ENCODE measurements at regions not wholly inside any gene's neighbourhood (a gene's known extent, or its start where the extent isn't known, plus 50 kb on each side); places are given as distances from the start of the nearest gene placed in this dataset.

DNA sequence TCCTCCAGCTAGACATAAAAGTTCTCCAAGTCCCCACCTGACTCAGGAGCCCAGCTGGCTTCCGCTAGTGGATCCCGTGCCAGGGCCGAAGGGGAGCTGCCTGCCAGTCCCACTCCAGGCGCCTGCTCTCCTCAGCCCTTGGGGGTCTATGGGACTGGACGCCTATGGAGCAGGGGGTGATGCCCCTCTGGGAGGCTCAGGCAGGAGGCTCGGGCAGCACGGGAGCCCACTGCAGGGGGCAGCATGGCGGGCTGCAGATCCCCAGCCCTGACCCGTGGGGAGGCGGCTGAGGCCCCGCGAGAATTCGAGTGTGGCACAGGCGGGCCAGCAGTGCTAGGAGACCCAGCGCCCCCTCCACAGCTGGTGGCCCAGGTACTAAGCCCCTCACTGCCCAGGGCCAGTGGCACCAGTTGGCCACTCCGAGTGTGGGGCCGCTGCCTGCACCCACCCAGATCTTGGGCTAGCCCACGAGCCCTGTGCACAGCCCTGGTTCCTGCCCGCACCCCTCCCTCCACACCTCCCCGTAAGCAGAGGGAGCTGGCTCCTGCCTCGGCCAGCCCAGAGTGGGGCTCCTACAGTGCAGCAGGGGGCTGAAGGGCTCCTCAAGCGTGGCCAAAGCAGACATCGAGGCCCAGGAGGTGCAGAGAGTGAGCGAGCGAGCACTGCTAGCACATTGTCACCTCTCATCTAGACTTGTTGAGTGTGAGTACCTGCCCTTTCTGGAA is 221.3 kb upstream of the NSMCE3 start:
- Histone ChIP-seq H3K36me3 (ENCODE audit: insufficient read depth, low read length) (no peaks in the 10 kb centered on the region), H3K27me3 (ENCODE audit: insufficient read depth, low read length) (no peaks in the 10 kb centered on the region), H3F3A (ENCODE audit: insufficient read depth, low read length) (no peaks in the 10 kb centered on the region), H3K4me3 (ENCODE audit: low read depth, low read length, poor library complexity, severe bottlenecking) (no peak overlapping the region), H3K4me1 (ENCODE audit: insufficient read depth, low read length, severe bottlenecking) (no peaks in the 10 kb centered on the region), H3K4me2 (ENCODE audit: low read length) (no peak overlapping the region), H4K20me1 (ENCODE audit: insufficient read depth, low read length) (no peaks in the 10 kb centered on the region), H2AFZ (ENCODE audit: low read length) (no peak overlapping the region), H3K9me3 (ENCODE audit: low read length) (no peaks in the 10 kb centered on the region), H3K27ac (ENCODE audit: low read depth, low read length, poor library complexity, severe bottlenecking) (no peak overlapping the region), H3K9me2 (ENCODE audit: low read depth, low read length) (no peaks in the 10 kb centered on the region), H3K9ac (ENCODE audit: low read length) (no peak overlapping the region), H3K79me2 (ENCODE audit: insufficient read depth, low read length) (no peaks in the 10 kb centered on the region)
- no peak for TF ChIP-seq EZH2 (IDR thresholded peaks at IDR 0.05; ENCODE audit: borderline replicate concordance, low read length)
- TF ChIP-seq, protein P1, sequence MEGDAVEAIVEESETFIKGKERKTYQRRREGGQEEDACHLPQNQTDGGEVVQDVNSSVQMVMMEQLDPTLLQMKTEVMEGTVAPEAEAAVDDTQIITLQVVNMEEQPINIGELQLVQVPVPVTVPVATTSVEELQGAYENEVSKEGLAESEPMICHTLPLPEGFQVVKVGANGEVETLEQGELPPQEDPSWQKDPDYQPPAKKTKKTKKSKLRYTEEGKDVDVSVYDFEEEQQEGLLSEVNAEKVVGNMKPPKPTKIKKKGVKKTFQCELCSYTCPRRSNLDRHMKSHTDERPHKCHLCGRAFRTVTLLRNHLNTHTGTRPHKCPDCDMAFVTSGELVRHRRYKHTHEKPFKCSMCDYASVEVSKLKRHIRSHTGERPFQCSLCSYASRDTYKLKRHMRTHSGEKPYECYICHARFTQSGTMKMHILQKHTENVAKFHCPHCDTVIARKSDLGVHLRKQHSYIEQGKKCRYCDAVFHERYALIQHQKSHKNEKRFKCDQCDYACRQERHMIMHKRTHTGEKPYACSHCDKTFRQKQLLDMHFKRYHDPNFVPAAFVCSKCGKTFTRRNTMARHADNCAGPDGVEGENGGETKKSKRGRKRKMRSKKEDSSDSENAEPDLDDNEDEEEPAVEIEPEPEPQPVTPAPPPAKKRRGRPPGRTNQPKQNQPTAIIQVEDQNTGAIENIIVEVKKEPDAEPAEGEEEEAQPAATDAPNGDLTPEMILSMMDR (IDR thresholded peaks at IDR 0.05; ENCODE audit: low read length), result no peak

DNA sequence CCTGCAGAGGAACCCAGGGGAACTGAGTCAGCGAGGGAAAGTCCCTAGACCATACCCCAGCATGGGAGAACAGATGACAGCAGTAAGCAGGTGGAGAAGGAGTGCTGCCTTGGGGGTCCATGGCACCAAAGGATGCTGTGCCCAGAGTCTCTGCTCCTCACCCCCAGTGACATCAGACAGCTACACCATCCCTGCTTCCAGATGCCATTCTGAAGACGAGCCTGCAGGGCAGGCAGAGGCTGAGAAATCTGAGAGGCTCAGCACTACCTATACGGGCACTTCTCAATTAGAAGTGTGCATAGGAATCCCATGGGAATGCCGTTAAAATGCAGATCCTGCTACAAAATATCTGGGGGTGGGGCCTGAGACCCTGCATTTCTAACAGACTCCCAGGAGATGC is 211.3 kb upstream of the NSMCE3 start:
- no peak overlapping the region for H3K9ac ChIP-seq (ENCODE audit: low read length)
- H3K9me2 ChIP-seq (ENCODE audit: low read depth, low read length), result no peaks in the 10 kb centered on the region
- H2AFZ ChIP-seq (ENCODE audit: low read length), result no peak overlapping the region
- no peak overlapping the region for H3K27ac ChIP-seq (ENCODE audit: low read depth, low read length, poor library complexity, severe bottlenecking)
- no peak overlapping the region for H3K4me3 ChIP-seq (ENCODE audit: low read depth, low read length, poor library complexity, severe bottlenecking)
- H3K4me1 ChIP-seq (ENCODE audit: insufficient read depth, low read length, severe bottlenecking), result no peaks in the 10 kb centered on the region
- H4K20me1 ChIP-seq (ENCODE audit: insufficient read depth, low read length), result no peaks in the 10 kb centered on the region
- H3K79me2 ChIP-seq (ENCODE audit: insufficient read depth, low read length), result no peaks in the 10 kb centered on the region
- no peaks in the 10 kb centered on the region for H3K9me3 ChIP-seq (ENCODE audit: low read length)
- no peaks in the 10 kb centered on the region for H3K27me3 ChIP-seq (ENCODE audit: insufficient read depth, low read length)
- H3F3A ChIP-seq (ENCODE audit: insufficient read depth, low read length), result no peaks in the 10 kb centered on the region
- no peaks in the 10 kb centered on the region for H3K36me3 ChIP-seq (ENCODE audit: insufficient read depth, low read length)
- no peak for TF ChIP-seq EZH2 (IDR thresholded peaks at IDR 0.05; ENCODE audit: borderline replicate concordance, low read length)
- TF ChIP-seq, protein P1 (IDR thresholded peaks at IDR 0.05; ENCODE audit: low read length), result no peak
- H3K4me2 ChIP-seq (ENCODE audit: low read length), result no peak overlapping the region

DNA sequence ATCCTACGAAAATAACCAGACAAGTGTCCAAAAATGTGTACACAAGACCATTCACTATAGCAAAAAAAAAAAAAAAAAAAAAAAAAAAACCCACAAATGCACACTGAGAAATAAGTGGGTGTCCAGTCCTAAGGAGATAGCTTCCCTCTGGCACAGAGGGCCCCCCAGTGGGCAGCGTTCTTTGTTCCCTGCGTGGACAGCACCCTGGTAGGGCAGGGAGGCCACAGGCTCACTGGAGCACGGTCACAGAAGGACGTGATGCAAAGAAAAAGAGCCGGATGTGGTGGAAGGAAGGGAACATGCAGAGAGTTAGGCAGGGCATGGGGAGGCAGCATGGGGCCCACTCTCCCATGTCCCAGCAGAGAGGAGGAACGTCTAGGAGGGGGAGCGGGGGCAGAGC is 210.7 kb upstream of the NSMCE3 start:
- no peak for TF ChIP-seq EZH2 (IDR thresholded peaks at IDR 0.05; ENCODE audit: borderline replicate concordance, low read length)
- TF ChIP-seq, protein P1 (IDR thresholded peaks at IDR 0.05; ENCODE audit: low read length), result no peak
- Histone ChIP-seq H3F3A (ENCODE audit: insufficient read depth, low read length) (no peaks in the 10 kb centered on the region), H3K27me3 (ENCODE audit: insufficient read depth, low read length) (no peaks in the 10 kb centered on the region)

More for the DNA sequence above, 210.7 kb upstream of the NSMCE3 start:
- H3K4me3 ChIP-seq (ENCODE audit: low read depth, low read length, poor library complexity, severe bottlenecking), result no peak overlapping the region
- no peaks in the 10 kb centered on the region for H3K79me2 ChIP-seq (ENCODE audit: insufficient read depth, low read length)
- no peak overlapping the region for H3K27ac ChIP-seq (ENCODE audit: low read depth, low read length, poor library complexity, severe bottlenecking)
- no peaks in the 10 kb centered on the region for H4K20me1 ChIP-seq (ENCODE audit: insufficient read depth, low read length)
- no peaks in the 10 kb centered on the region for H3K9me2 ChIP-seq (ENCODE audit: low read depth, low read length)
- no peak overlapping the region for H3K4me2 ChIP-seq (ENCODE audit: low read length)
- no peaks in the 10 kb centered on the region for H3K36me3 ChIP-seq (ENCODE audit: insufficient read depth, low read length)
- H3K9ac ChIP-seq (ENCODE audit: low read length), result no peak overlapping the region
- no peak overlapping the region for H2AFZ ChIP-seq (ENCODE audit: low read length)
- H3K9me3 ChIP-seq (ENCODE audit: low read length), result no peaks in the 10 kb centered on the region
- H3K4me1 ChIP-seq (ENCODE audit: insufficient read depth, low read length, severe bottlenecking), result no peaks in the 10 kb centered on the region
